K562 (cell line): ENCODE measurements at regions not wholly inside any gene's neighbourhood (a gene's known extent, or its start where the extent isn't known, plus 50 kb on each side); places are given as distances from the start of the nearest gene placed in this dataset.

ENCODE experiments used
- ATAC-seq: fragments of 200-7000 bp; cut with Tn5 transposase; 3 replicates; pipeline ENCODE4 v1.9.1; 2020; ENCODE audit warnings: moderate library complexity
- BruUV-seq: library from RNA; stranded (reverse); fragments of 400-500 nt; replicated peaks from 2 replicates; lab custom pipeline; 2021; lab: Mats Ljungman, UMichigan
- CTCF ChIA-PET: fragments of 300-600 bp; formaldehyde crosslinking; extraction: SDS; loops from one replicate; lab custom pipeline; 2021; ENCODE audit warnings: low intra/inter-chr PET ratio; lab: Yijun Ruan, JAX
- POLR2A ChIA-PET: fragments of 300-600, 350-650 bp; sonication (Branson Sonifier 250); formaldehyde crosslinking; extraction: SDS; loops from one replicate; lab custom pipeline; 2021; ENCODE audit warnings: antibody characterized with exemption, inconsistent platforms; lab: Yijun Ruan, JAX
- DNase-seq, 4 experiments: peaks; one replicate each; pipeline versions ENCODE4 v3.0.0 to v3.0.0-alpha.2; 2011 to 2018; ENCODE audit warnings: low spot score in 3 of 4, mixed read lengths in 3 of 4; ENCODE audit errors: extremely low read depth in 1 of 4
- FAIRE-seq: peaks from 2 replicates; lab custom pipeline; 2011; peaks lifted over from hg19 to GRCh38; lab: Jason Lieb, UNC
- H2AFZ ChIP-seq: 2 replicates; pipeline ENCODE4 v1.6.0; 2011; ENCODE audit warnings: low read depth, low read length, control low read depth, inconsistent platforms
- H3K27ac ChIP-seq: fragments of 200-600 bp; 3 replicates; pipeline ENCODE4 v1.8.0; 2011; ENCODE audit warnings: low read depth, mild to moderate bottlenecking, control low read depth, inconsistent platforms, low read length, moderate library complexity, mixed read lengths; ENCODE audit errors: extremely low read depth
- H3K27me3 ChIP-seq, 2 experiments: fragments of 300-600 bp in 1 of 2; 2 replicates in 1 of 2; 3 replicates in 1 of 2; pipeline versions ENCODE4 v1.6.0 to v1.8.0; 2011; ENCODE audit warnings: inconsistent platforms in 2 of 2, low read length in 2 of 2, mild to moderate bottlenecking in 1 of 2, mixed read lengths in 1 of 2, moderate library complexity in 1 of 2; ENCODE audit not compliant: control insufficient read depth in 2 of 2, insufficient read depth in 2 of 2
- H3K36me3 ChIP-seq: fragments of 300-600 bp; 3 replicates; pipeline ENCODE4 v1.8.0; 2011; ENCODE audit warnings: mild to moderate bottlenecking, low read length, inconsistent platforms; ENCODE audit not compliant: control insufficient read depth, insufficient read depth
- H3K4me1 ChIP-seq, 2 experiments: fragments of 200-600 bp in 1 of 2; replicated peaks in 1 of 2; 2 replicates in 1 of 2; 3 replicates in 1 of 2; pipeline versions ENCODE4 v1.5.1 to v1.8.0; 2011; ENCODE audit warnings: inconsistent platforms in 2 of 2, low read length in 2 of 2, mild to moderate bottlenecking in 1 of 2, mixed read lengths in 1 of 2, moderate library complexity in 1 of 2; ENCODE audit not compliant: control insufficient read depth in 2 of 2, insufficient read depth in 2 of 2
- H3K4me2 ChIP-seq: 2 replicates; pipeline ENCODE4 v1.6.1; 2011; ENCODE audit warnings: low read length, control low read depth, inconsistent platforms, mixed read lengths; ENCODE audit not compliant: insufficient read depth
- H3K4me3 ChIP-seq: fragments of 200-600 bp; sonication (generic), shearing (Covaris generic); 2 replicates; pipeline ENCODE4 v1.5.1; 2016; ENCODE audit warnings: control low read depth, inconsistent platforms
- H3K79me2 ChIP-seq: fragments of 200-600 bp; 3 replicates; pipeline ENCODE4 v1.8.0; 2011; ENCODE audit warnings: low read length, inconsistent platforms; ENCODE audit not compliant: control insufficient read depth, insufficient read depth
- H3K9ac ChIP-seq, 2 experiments: 2 replicates each; pipeline versions ENCODE4 v1.6.0 to v1.6.1; 2011; ENCODE audit warnings: low read depth in 2 of 2, low read length in 2 of 2, control low read depth in 1 of 2, inconsistent platforms in 1 of 2, mild to moderate bottlenecking in 1 of 2, mixed read lengths in 1 of 2; ENCODE audit not compliant: insufficient read depth in 1 of 2
- H3K9me1 ChIP-seq: one replicate; pipeline ENCODE4 v1.6.0; 2011; ENCODE audit warnings: inconsistent platforms, mild to moderate bottlenecking, low read length, moderate library complexity; ENCODE audit not compliant: control insufficient read depth, insufficient read depth
- H3K9me3 ChIP-seq: replicated peaks from 2 replicates; pipeline ENCODE4 v1.5.1; 2011; ENCODE audit warnings: low read depth, low read length, inconsistent platforms; ENCODE audit not compliant: control insufficient read depth, insufficient read depth
- H4K20me1 ChIP-seq: replicated peaks from 2 replicates; pipeline ENCODE4 v1.6.1; 2011; ENCODE audit warnings: low read length, inconsistent platforms, mixed read lengths; ENCODE audit not compliant: control insufficient read depth, insufficient read depth
- DEAF1 ChIP-seq: fragments of 450-650 bp; formaldehyde crosslinking; IDR thresholded peaks from 2 replicates; pipeline ENCODE4 v1.4.0; 2020; ENCODE audit warnings: mild to moderate bottlenecking, moderate library complexity
- PHF21A ChIP-seq: fragments of 450-650 bp; IDR thresholded peaks from 2 replicates; pipeline ENCODE4 v1.6.1; 2017; ENCODE audit warnings: low read depth, borderline replicate concordance
- WGBS: fragments of 100-300 bp; shearing (Covaris generic); methylation state at CpG from one replicate; pipeline ENCODE4 v1.1.6; 2016; ENCODE audit warnings: low coverage, mixed read lengths; ENCODE audit not compliant: insufficient coverage; ENCODE audit errors: missing lambda C conversion rate; 5-methylcytosine and 5-hydroxymethylcytosine counted together
- in situ Hi-C: fragments of 300-500 bp; cut with MboI; formaldehyde crosslinking; loops from 4 replicates; pipeline ENCODE4 v1.15.0; 2018; ENCODE audit warnings: inconsistent platforms, mixed read lengths
- intact Hi-C: fragments of 100-400 bp; cut with micrococcal nuclease; formaldehyde crosslinking; loops from 2 replicates; pipeline ENCODE4 v1.14.2; 2022
- TF ChIP-seq, protein P1 (sequence below): fragments of 450-650 bp; IDR thresholded peaks from 2 replicates; pipeline ENCODE4 v1.6.1; 2018; ENCODE audit not compliant: partially characterized antibody

DNA sequence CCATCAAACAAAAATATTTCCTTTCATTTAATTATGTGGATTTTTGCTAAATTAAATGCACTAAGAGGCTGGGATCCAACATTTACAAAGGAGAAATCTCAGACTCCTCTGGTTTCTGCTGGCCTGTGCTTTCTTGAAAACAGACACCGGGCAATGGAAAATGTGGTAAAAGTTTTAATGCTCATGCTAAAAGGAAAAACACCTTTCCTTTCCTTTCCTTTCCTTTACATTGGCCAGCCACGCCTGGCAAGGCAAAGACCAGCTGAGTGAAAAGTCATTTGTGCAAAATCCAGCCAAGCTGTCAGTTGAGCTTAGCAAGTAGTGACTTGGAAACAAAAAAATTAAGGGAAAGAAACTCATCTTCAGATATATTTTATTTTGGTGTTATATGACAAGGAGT, 240.3 kb downstream of the LACC1 start:
- no peak overlapping the region for H3K9ac ChIP-seq
- no peak overlapping the region for H3K4me3 ChIP-seq

More for the DNA sequence above, 240.3 kb downstream of the LACC1 start:
- 0% methylated on average over 2 of the region's 2 CpGs for WGBS
- H3K79me2 ChIP-seq: no peaks in the 10 kb centered on the region
- no peaks in the 10 kb centered on the region for H3K9me1 ChIP-seq
- FAIRE-seq (no peak), DNase-seq (no peak), ATAC-seq (no peak)
- H3K36me3 ChIP-seq: no peaks in the 10 kb centered on the region
- H3K27me3 ChIP-seq: no peaks in the 10 kb centered on the region
- intact Hi-C loops: no loop called here
- no peaks in the 10 kb centered on the region for H4K20me1 ChIP-seq
- H3K4me1 ChIP-seq: no peaks in the 10 kb centered on the region
- CTCF ChIA-PET: no interaction called here
- no TSS peak for BruUV-seq
- in situ Hi-C loops: no loop called here
- H3K4me2 ChIP-seq: no peak overlapping the region
- TF ChIP-seq DEAF1 (CRISPR knock-in tag) (no peak), PHF21A (no peak)
- TF ChIP-seq, protein P1, sequence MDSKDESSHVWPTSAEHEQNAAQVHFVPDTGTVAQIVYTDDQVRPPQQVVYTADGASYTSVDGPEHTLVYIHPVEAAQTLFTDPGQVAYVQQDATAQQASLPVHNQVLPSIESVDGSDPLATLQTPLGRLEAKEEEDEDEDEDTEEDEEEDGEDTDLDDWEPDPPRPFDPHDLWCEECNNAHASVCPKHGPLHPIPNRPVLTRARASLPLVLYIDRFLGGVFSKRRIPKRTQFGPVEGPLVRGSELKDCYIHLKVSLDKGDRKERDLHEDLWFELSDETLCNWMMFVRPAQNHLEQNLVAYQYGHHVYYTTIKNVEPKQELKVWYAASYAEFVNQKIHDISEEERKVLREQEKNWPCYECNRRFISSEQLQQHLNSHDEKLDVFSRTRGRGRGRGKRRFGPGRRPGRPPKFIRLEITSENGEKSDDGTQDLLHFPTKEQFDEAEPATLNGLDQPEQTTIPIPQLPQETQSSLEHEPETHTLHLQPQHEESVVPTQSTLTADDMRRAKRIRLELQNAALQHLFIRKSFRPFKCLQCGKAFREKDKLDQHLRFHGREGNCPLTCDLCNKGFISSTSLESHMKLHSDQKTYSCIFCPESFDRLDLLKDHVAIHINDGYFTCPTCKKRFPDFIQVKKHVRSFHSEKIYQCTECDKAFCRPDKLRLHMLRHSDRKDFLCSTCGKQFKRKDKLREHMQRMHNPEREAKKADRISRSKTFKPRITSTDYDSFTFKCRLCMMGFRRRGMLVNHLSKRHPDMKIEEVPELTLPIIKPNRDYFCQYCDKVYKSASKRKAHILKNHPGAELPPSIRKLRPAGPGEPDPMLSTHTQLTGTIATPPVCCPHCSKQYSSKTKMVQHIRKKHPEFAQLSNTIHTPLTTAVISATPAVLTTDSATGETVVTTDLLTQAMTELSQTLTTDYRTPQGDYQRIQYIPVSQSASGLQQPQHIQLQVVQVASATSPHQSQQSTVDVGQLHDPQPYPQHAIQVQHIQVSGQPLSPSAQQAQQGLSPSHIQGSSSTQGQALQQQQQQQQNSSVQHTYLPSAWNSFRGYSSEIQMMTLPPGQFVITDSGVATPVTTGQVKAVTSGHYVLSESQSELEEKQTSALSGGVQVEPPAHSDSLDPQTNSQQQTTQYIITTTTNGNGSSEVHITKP: no peak
- H2AFZ ChIP-seq: no peak overlapping the region
- POLR2A ChIA-PET: no interaction called here
- H3K9me3 ChIP-seq: no peaks in the 10 kb centered on the region
- no peak overlapping the region for H3K27ac ChIP-seq
